Adrenal gland (tissue), 5 donors: ENCODE measurements at regions not wholly inside any gene's neighbourhood (a gene's known extent, or its start where the extent isn't known, plus 50 kb on each side); places are given as distances from the start of the nearest gene placed in this dataset.

Experiments used
- POLR2A ChIP-seq, 2 donors: fragments of 450-650 bp; IDR thresholded peaks; one replicate each; pipeline ENCODE4 v1.6.1; 2017; ENCODE audit warnings: antibody characterized with exemption in 2 of 2, mild to moderate bottlenecking in 2 of 2, moderate library complexity in 1 of 2
- TF ChIP-seq, protein P1 (sequence below), 6 experiments: fragments of 450-650 bp in 4 of 6; fragments of 200-600 bp in 2 of 6; sonication (generic) in 1 of 6; IDR thresholded peaks; 1 replicate in 5 of 6; 2 replicates in 1 of 6; pipeline versions ENCODE4 v1.5.1 to v1.8.0; 2016 to 2021; ENCODE audit warnings: antibody characterized with exemption in 6 of 6, mild to moderate bottlenecking in 2 of 6, moderate library complexity in 1 of 6
- donor health status: DM: no; HTN: no; CAD: no.

DNA sequence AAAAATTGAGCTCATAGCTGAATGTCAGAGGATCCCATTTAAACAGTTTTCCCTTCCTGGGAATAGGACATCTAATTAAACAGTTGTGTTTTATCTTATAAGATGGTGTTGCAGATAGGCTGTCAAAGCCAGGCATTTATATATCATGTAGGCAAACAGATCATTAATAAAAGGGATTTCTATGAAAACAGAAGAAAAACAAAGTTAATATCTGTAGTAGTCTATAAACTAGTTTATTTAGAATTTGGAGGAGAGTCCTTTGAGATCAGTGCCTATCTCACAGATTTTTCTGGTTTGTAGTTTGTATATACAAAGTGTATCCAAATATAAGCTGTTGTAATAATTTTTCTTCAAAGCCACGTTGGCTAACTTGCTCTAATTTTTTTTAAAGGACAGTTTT, 1738.2 kb upstream of the PIK3C3 start:
- TF ChIP-seq, protein P1, sequence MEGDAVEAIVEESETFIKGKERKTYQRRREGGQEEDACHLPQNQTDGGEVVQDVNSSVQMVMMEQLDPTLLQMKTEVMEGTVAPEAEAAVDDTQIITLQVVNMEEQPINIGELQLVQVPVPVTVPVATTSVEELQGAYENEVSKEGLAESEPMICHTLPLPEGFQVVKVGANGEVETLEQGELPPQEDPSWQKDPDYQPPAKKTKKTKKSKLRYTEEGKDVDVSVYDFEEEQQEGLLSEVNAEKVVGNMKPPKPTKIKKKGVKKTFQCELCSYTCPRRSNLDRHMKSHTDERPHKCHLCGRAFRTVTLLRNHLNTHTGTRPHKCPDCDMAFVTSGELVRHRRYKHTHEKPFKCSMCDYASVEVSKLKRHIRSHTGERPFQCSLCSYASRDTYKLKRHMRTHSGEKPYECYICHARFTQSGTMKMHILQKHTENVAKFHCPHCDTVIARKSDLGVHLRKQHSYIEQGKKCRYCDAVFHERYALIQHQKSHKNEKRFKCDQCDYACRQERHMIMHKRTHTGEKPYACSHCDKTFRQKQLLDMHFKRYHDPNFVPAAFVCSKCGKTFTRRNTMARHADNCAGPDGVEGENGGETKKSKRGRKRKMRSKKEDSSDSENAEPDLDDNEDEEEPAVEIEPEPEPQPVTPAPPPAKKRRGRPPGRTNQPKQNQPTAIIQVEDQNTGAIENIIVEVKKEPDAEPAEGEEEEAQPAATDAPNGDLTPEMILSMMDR (IDR thresholded peaks at IDR 0.05), result no peak
- no peak for TF ChIP-seq POLR2A (IDR thresholded peaks at IDR 0.05)
